ENCODE measurements at regions not wholly inside any gene's neighbourhood (a gene's known extent, or its start where the extent isn't known, plus 50 kb on each side); places are given as distances from the start of the nearest gene placed in this dataset.

DNA sequence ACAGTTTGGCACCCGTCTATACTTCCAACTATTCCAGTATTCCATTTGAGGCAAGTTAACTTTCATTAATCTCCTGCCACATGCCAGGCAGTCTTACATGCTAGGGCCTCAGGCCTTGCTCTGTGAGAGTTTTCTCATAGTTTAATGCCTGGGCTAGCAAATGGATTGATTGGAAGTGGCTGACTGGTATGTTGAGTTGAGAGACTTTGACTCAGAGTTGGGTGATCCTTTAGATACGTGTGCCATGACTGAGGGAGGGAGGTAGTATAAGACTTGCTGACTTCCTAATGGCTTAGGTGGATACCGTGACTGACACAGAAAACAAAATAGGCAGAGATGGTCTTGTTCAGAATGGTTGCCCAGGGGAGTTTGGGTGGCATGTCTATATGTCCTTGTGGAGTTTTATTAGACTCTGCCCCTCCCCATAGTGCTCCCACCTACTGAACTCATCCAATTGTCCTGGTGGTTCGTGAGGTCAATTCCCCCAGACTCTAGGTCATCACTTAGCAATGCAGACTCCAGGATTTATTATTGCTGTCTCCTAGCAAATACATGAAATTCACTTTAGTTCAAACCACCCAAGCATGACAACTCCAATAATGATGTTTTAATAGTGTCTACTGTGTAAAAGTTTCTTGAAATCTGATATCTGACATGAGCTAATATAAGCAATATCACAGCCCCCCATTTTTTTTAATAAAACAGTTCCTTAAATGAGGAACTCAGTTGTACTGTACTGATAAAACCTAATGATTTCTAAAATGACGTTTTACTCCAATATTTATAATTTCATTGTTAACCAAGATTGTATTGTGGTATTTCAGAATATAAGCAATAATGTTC is 413.9 kb upstream of the MDFIC2 start:
- TF ChIP-seq CTCF (IDR thresholded peaks at IDR 0.05) (no peak), POLR2A (IDR thresholded peaks at IDR 0.05) (no peak)
